HG03439 (cell line): ENCODE measurements at regions not wholly inside any gene's neighbourhood (a gene's known extent, or its start where the extent isn't known, plus 50 kb on each side); places are given as distances from the start of the nearest gene placed in this dataset.

Experiments used
- ATAC-seq: cut with Tn5 transposase; IDR thresholded peaks from one replicate; pipeline ENCODE4 v1.9.1; 2021; ENCODE audit warnings: mild to moderate bottlenecking, moderate library complexity; ENCODE audit not compliant: unreplicated experiment

- ATAC-seq = no peak
Observed at GRCh38 chr18:39802648-39803229, 2152.3 kb upstream of the PIK3C3 start.

GRCh38 chr18:39801848-39802247, 2153.2 kb upstream of the PIK3C3 start:
- ATAC-seq = no peak

DNA sequence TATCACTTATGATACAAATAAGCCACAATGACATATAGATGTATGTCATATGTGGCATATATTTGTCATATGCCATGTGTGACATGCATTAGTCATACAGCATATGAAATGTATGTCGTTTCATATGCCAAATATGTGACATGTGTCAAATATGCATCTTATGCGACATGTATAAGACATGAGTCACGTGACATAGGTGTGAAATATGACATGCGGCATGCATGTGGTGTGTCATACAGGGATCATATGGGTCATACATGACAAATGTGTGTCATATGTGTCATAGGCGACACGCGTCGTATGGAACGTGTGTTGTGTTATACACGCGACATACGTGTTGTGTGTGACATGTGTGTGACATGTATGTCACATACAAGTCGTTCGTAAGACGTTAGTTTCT, 2154.0 kb upstream of the PIK3C3 start:
- no peak for ATAC-seq

- ATAC-seq = no peak
Observed at GRCh38 chr18:39799006-39799405, 2156.0 kb upstream of the PIK3C3 start.

DNA sequence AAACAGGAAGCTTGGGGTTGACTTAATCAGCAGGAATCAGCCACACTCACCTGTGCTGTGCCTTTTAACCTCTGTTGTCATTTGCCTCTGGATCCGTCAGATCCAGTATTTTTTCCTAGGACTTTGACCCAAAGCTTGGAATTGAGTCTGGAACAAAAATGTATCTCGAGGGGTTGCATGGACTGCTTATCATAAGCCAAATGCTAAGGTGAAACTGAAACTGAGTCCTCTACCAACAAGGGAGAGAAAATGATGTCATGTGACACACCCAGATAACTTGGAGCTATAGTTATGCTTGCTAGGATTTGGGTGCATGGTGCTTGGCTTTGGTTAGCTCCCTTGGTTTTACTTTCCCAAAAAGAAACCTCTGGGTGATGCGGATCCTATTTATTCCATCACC, 2158.6 kb upstream of the PIK3C3 start:
- no peak for ATAC-seq

DNA sequence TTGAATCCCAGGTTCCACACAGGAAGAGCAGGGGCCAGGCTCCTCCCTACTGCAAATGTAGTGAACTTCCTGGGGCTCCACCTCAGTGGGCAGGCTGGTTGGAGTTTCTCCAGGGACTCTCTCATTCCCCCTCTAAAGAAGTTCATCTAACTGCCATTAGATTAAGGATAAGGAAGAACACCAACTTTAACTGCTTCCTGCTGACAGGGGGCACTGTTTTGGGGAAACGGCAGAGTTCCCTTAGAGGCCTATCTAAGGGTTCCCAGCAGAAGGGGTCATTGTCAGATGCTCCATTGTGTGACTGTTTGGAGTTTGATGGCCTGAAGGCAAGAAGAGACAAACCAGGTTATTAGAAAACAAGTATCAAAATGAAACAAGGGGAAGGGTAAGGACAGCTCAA, 2159.7 kb upstream of the PIK3C3 start:
- no peak for ATAC-seq

DNA sequence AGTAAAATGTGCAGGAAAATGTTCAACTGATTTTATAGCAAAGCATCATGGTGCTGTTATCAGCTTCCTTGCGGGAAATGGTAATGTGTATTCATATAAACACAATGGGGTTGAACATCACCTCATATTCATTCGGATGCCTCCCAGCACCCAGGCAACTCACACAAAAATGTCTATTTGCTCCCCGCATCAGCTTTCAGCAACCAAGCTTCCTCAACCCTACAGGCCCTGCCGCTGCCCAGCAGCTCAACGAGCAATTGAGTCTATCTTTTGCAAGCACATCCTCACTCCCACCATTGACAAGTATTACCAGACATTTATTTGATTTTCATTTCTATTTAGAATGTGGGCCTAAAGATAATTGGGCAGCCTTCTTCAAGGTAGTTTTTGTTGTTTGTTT, 2161.4 kb upstream of the PIK3C3 start:
- ATAC-seq = no peak

DNA sequence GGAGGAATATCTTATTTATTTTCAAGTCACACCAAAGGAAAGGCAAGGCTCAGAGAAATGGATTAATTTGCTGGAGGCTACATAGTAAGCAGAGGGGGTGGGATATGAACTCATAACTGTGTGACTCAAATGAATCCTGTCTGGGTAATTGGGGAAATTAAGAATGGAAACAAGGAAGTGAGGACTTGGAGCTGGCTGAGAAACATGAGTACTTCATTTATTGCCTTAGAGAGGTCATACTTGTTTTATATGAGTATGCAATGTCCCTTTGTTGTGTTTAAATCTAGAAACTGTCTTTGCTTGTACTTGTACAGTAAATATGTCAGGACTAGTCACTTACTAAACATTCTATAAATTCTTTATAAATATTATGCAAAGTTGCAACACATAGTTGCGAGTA, 2166.7 kb upstream of the PIK3C3 start:
- no peak for ATAC-seq

DNA sequence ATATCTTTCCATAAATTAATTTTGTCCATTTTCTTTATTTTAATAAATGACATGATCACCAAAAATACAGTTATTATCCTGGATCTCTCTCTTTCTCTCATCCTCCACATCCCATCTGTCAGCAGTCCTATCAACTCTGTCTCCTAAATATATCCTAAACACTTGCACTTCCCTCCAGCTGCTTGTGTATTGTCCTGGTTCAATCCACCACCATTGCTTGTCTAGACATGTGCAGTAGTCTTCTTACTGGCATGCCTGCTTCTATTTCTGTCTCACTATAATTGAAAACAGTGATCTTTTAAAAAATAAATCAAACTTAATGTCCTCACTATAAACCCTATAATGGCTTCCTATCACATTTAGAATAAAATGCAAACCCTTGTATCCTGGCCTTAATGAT, 2168.6 kb upstream of the PIK3C3 start:
- no peak for ATAC-seq

GRCh38 chr18:39784541-39784940, 2170.5 kb upstream of the PIK3C3 start:
- ATAC-seq = no peak

GRCh38 chr18:39781565-39781964, 2173.5 kb upstream of the PIK3C3 start:
- no peak for ATAC-seq

DNA sequence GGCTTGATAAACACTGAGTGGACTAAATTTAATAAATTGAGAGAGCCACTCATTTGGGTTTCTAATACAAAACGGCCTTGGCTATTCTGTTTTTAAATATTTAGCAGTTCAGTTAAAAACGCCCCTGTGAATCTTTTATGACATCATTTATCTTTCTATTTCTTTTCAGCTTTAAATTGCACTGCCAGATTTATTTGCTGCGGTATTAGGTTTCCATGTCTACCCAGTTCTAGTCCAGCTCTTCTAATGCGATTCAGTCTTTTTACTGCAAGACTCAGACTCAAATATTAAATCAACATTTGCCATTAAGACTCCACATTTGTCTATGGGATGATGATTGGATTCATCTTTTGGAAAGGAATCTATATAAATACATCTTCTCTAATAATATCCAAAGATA, 2174.3 kb upstream of the PIK3C3 start:
- ATAC-seq = no peak

DNA sequence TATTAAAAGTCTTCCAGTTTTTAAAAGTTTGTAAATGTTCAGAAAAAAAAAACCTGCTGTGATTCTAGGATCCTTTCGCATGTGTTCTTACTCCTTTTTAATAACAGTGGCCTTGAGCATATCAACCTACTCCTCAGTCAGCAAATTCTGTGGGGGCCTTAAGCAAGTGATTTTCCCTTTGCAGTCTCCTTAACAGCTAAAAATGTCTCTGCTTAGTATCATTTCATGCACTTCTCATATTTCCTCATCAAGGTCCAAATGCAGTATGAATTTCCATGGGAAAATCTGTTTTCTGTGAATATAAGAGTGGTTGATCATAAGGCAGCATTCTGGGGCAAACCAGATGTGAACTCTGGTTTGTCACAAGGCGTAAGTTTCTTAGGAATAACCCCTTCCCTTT, 2175.1 kb upstream of the PIK3C3 start:
- ATAC-seq = no peak

DNA sequence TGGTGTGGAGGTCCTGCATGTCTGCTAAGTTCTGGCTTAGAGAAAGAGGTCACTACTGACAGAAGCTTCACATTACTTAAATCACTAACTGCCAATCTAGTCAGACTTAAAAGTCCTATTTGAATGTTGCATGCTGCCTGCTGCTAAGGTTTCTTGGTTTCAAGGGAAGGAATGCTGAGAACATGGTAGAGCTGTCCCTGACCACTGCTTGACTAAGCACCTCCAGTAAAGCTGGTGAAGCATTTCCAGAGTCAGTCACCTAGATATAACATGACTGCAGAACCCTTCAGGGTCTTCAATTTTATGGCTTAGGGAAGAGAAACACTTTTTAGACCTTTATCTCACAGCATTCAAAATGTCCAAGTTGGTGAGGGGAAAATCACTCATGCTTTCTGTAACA, 2178.3 kb upstream of the PIK3C3 start:
- no peak for ATAC-seq

DNA sequence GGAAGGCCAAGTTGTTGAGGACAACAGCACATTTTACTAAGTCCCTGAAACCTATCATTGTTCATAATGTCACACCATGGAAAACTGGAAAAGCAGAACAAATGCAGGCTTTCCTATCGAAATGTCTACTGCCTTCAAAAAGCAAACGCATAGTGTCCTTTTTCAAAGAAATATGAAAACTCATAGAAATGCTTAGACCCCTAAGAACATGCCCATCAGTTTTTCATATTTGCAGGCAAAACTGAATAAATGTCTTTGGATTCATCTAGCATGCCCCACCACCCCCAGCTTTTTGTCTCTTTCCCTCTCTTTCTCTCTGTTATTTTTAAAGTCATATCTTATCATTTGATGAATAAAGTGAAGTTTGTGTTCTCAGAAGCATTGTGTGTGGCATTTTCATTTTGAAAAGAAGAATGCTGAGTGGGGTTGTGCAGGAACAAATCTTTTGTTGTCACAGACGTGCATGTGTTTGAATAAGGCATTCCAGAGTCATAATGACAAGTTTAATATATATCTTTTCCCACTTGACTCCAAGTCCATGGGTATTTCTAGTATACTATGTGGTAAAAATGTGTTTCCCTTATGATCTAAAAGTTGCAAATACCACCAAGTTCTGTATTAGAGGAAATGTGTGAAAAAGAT, 2180.0 kb upstream of the PIK3C3 start:
- no peak for ATAC-seq

GRCh38 chr18:39773646-39774045, 2181.4 kb upstream of the PIK3C3 start:
- no peak for ATAC-seq

DNA sequence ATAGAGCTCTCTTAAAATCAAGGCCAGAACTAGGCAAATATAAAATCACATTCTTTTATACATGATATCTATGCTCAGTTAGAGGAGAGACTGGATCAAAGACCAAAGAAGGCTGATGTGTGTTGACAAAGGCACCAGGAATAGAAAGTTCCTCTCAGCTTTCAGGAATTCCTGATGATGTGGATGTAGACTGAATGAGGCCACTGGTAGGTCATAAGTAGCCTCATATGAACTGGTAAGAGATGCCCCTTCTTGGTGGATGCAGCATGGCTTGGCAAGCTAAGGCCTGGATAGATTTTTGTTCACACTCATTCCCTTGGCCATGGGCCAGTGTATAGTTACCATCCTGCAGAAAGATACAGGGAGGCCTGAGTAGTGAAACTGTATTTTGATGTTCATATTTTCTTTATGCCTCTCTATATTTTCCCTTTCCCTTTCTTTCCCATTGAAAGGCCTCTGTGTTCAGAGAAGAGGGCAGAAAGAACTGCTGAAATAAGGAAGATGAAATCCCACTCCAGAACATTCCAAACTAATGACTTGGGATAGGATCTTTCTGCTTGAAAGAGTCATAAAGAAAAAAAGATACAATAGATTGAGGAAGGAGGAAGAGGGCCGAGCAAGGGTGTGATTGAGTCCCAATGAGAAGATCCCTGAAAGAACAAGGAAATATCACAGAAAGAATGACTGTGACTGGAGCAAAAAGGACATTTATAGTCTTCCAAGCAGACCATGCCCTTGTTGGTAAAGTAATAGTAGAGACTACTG, 2182.7 kb upstream of the PIK3C3 start:
- ATAC-seq = no peak

GRCh38 chr18:39770399-39770798, 2184.6 kb upstream of the PIK3C3 start:
- ATAC-seq = no peak

DNA sequence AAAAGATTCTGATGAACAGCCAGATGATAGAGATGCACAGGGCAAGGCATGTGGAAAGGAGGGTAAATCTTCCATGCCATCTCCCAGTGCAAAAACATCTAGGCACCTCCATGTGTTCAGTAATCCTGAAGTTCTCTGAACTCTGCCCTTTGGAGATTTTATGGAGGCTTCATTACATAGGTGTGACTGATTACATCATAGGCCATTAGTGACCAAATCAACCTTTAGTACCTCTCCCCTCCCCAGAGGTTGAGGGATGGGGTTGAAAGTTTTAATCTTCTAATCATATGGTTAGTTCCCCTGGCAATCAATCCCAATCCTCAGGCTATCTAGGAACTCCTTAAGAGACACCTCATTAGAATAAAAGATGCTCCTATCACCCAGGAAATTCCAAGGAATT, 2190.2 kb upstream of the PIK3C3 start:
- no peak for ATAC-seq

- ATAC-seq = no peak
Observed at GRCh38 chr18:39761273-39761672, 2193.8 kb upstream of the PIK3C3 start.

- no peak for ATAC-seq
Observed at GRCh38 chr18:39759926-39760325, 2194.3 kb upstream of the CELF4 start.

DNA sequence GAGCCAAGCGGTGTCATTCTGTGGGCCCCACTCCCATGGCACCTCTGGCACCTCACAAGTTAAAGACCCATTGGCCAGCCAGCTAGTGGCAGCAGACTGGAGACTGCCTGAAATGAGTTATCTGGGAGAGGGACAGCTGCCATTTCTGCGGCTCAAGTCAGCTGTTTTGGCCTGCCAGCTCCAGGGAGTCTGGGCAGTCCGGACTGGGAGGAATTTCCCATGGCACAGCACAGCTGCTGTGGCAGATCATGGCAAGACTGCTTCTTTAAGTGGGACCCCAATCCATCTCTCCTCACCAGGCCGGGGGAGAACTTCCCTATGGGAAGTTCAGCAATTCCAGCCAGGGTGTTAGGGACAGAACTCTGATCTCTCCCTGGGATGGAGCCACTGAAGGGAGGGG, 2187.6 kb upstream of the CELF4 start:
- ATAC-seq = no peak
